HG03571 (cell line): ENCODE measurements at regions not wholly inside any gene's neighbourhood (a gene's known extent, or its start where the extent isn't known, plus 50 kb on each side); places are given as distances from the start of the nearest gene placed in this dataset.
"Not testable (repeated sequence)": the region's sequence is repeated elsewhere in the genome, so short reads cannot be mapped to it uniquely, and the experiment has no call there.

Experiments used
- ATAC-seq: cut with Tn5 transposase; IDR thresholded peaks from one replicate; pipeline ENCODE4 v1.9.1; 2021; ENCODE audit not compliant: unreplicated experiment

DNA sequence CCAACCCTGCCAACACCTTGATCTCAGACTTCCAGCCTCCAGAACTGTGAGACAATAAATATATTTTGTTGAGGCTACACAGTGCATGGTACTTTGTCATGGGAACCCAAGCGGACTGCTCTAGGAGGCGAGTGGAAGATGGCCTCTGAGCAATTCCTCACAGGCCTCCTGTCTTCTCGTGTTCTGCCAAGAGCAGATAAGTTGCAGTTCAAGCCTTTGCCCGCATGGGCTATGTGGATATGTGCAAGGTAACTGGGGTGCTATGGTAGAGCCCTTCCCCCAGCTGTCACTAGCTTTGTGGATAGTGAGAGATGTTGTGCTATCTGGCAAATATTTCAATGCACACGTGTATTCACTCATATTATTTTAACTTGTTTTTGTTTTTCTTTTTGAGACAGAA is 156.0 kb upstream of the BCOR start:
- no peak for ATAC-seq

DNA sequence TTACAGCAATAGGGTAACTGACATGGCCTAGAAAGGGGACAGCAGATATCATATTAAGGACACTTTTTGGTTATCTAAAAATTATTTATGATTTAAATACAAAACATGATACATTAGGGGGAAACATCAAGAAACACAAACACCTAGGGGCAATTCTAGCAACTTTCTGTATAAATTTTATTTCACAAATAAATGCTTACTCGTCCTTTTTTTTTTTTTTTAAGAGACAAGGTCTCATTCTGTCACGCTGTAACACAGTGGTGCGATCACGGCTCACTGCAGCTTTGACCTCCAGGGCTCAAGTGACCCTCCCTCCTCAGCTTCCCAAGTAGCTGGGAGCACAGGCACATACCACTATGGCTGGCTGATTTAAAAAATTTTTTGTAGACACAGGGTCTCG is 151.8 kb upstream of the BCOR start:
- no peak for ATAC-seq

DNA sequence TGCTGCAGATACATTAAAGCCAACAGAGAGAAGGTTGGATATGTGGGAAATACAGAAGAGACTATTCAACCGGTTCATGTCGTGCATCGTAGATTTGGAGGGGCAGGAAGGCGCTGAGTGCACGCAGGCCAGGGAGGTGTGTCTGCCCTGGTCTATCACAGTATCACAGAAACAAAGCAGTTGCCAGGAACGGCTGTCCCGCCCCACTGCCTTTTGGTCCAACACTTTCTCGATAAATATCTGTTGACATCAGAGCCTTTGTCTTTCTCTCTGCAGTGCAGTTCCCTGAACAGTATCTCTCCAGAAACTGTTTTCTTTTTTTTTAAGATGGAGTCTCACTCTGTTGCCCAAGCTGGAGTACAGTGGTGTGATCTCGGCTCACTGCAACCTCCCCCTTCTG is 151.1 kb upstream of the BCOR start:
- no peak for ATAC-seq

DNA sequence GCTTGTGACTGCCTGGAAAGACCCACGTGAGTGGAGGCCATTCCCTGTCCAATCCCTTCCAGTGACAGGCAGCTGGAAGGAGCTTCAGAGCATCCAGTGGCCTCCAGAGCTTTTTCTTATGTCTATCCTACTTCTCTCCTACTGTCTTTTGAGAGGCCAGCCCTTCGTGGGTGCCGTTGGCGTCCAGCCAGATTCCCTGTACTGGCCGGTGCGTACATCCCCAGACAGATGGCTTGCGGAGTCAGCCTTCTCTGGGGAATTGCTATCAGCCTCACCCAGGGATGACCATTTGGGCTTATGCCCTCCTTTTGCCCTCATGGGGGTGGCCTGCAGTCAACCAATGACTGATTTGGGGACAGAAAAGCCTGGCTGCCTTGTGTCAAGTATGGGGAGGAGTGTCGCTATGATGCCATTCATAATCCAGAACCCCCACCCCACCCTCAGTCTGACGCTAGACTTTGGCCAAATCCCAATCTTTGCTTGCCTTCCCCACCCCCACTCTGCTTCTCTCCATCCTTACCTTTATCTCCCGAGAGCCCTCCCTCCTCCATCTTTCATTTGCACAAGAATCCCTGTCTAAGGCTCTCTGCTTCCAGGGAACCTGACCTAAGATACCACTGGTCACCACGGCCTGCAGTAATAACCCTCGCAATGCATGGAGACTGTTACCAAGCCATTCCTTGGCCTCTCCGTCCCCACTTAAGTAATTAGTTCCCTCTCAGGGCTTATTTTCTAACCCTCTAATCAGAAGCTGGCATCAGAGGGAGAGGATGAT is 150.3 kb upstream of the BCOR start:
- ATAC-seq, result no peak

DNA sequence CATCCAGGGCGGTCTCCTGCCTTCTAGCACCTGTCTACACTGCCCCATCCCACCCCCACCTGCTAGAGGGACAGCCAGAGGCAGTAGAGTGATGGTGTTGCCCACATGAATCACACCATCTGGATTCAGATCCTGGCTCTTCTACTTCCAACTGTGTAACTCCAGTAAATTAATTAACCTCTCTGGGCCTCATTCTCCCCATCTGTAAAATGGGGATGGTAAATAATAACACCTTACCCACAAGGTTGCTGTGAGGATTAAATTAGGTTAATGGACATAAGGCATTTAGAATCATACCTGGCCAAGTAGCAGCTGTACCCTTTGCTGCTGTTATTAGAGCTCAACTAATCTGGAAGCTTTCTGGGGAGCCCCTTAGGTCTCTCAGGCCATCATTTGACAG is 149.6 kb upstream of the BCOR start:
- no peak for ATAC-seq

DNA sequence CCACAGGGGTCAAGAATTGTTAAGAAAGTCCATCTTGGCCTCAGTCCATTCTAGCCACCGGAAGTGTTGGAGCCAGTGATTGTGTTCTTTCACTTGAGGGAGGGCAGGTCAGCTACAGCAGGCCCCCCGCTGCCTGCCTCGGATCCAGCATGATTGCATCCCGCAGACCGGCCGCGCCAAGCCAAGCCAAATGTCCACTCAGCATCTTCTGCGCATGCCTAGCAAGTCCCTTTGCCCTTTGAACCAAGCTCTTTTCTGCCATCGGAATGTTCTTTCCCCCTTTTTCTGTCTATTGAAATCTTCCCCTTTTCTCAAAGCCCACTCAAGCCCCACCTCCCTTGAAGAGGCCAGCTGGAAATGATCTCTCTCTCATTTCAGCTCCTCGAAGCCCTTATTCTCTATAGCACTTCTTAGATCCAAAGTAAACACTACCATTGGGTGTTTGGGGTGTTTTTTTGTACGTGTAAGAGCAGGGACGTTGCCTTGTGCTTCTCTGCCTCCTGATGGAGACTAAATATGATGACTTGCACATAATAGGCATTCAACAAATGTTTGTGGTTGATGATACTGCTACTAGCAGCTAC is 147.8 kb upstream of the BCOR start:
- no peak for ATAC-seq

DNA sequence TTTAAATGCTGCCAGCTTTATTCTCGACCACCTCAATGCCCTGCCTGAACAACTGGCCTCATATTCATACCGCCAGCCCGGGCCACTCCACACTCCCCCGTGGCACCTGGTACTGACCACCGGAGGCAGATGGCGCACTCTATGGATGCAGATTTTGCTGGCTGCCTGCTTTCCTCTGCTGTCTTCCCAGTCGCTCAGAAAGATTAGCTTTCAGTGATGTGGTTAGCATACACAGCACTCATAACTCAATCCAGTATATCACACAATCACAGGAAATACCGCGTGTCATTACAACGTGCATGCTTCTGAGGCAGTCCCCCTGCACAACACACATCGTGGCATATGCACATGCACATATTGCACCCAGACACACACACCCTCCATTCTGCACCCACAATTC is 147.2 kb upstream of the BCOR start:
- ATAC-seq, result no peak

DNA sequence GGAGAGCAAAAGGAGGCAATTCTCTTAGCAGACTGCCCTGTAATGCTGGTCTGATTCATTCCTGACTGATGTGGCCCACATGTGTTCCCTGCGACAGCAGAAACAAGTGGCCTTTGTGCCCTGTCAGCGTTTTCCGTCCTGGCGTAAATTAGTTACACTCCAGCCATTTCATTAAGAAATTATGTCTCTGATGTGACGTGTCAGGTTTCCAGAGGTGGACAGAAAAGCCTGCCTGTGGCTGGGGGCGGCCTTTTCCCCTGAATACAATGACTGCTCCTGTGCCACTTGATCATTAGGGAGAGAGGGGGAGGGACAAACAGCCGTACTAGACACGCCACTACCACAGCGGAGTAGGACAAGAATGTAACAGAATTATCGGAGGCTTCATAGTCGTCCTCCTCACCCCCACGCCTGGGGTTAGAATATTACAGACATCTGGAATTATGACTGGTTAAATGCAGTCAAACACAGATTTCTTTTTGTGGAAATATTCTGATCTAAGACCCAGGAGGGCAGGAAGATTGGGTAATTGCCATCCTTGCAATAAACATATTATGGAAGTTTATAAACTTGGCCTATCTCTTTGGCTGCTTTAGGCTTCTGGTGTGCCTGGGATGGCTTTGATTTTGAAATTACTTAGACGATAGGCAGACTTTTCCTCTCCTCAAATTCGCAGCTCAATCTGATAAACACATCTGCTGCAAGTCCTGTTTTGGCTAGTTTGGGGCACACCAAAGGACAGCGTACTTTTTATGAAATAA is 146.2 kb upstream of the BCOR start:
- no peak for ATAC-seq

DNA sequence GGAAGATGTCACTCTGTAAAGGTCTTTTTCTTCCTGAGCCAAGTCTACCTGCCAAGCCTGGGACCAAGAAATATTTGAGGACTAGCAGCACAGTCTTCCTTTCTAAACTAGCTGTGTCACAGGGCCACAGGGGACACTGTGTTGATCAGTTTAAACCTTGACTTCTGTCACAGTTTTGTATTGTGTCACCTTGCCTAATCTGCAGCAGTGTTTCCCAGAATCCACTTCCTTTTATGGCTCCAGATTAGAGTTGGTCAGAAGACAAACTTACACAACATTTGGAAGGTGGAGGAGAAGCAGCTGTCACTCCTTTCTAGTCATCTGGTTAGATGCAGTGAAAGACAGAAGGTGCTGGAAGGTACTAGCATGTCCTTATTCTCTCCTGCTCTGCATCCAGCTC is 143.1 kb upstream of the BCOR start:
- ATAC-seq, result no peak

DNA sequence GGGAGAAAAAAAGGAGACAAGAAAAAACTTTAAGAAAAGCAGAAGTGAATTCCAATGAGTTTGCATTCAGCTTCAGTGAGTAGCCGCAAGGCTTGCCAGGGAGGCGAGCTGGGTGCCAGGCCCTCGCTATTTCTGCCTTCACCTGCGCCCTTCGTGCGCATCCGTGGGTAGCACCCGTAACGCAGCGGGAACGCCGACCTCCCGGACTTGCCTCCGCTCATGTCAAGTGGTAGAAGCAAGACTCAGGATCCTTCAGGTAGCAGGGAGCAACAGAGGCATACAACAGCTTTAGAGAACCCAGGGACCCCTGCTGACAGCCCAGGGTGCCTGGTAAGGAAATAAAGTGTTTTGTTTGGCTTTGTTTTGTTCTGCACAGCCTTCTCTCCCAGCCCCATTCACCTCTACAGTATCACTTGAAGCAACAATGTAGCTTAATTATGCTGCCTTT is 140.0 kb upstream of the BCOR start:
- ATAC-seq, result no peak

DNA sequence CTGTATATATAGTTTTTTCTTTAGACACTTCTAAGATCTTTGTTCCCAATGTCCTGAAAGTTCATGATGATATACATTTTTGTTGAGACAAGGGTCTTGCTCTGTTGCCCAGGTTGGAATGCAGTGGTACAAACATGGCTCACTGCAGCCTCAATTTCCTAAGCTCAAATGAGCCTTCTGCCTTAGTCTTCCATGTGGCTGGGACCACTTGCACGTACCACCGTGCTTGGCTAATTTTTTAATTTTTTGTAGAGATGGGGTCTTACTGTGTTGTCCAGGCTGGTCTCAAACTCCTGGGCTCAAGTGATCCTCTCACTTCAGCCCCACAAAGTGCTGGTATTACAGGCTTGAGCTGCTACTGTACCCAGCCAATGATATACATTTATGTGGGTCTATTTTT is 132.9 kb upstream of the BCOR start:
- ATAC-seq, result no peak

DNA sequence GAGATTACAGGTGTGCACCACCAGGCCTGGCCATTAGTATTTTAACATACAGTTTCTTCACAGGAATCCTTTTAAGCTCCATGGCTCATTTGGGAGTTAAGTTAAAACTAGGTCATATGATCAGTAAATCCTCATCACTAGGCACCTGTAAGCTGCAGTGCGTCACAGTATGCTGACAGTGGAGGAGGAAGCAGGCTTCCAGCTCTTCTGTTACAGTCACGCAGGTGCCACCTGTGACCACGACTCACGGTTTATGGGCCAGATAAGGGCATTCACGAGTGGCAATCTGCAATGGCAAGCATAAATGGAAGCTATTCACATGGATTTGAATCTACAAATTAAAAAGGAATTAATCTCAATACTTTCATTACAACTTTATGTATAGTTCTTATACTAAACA is 129.4 kb upstream of the BCOR start:
- no peak for ATAC-seq

DNA sequence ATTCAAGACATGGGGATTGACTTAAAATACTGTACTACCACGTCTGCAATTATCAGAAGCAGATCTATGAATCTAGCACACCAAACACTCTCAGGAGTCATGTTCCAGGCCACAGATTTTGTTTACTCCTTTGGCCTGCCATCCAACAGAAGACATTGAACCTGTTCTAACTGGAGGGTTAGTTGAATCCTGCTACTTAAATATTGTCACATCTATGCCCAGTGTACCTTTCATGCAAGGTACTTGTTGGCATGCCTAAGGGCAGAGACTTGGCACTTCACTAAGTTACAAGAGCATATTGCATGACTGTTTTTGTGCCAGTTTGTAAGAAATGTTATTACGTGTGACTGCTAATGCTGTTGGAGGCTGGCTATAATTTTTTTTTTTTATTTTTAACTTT is 126.9 kb upstream of the BCOR start:
- no peak for ATAC-seq

DNA sequence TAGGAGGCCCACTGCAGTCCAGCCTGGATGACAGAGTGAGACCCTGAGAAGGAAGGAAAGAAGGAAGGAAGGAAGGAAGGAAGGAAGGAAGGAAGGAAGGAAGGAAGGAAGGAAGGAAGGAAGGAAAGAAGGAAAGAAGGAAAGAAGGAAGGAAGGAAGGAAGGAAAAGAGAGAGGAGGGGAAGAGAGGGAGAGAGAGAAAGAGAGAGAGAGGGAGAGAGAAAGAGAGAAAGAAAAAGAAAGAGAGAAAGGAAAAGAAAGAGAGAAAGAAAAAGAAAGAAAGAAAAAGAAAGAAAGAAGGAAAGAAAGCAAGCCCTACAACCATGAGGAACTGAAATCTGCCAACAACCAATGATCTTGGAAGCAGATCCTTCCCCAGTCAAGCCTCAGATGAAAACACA is 124.9 kb upstream of the BCOR start:
- not testable (repeated sequence) for ATAC-seq

DNA sequence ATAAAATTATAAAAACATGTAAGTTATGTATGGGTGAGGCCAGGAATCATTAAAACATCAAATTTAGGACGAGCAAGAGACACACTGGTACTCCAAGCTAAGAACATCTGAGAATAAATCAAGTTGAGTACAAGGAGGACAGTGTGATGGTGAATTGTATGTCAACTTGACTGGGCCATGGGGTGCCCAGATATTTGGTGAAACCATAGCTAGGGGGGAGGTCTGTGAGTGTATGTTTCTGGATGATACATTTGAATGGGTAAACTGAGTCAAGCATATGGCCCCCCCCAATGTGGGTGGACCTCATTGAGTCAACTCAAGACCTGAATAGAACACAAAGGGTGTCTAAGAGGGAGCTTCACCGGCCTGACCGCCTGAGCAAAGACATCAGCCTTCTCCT is 115.3 kb upstream of the BCOR start:
- no peak for ATAC-seq

DNA sequence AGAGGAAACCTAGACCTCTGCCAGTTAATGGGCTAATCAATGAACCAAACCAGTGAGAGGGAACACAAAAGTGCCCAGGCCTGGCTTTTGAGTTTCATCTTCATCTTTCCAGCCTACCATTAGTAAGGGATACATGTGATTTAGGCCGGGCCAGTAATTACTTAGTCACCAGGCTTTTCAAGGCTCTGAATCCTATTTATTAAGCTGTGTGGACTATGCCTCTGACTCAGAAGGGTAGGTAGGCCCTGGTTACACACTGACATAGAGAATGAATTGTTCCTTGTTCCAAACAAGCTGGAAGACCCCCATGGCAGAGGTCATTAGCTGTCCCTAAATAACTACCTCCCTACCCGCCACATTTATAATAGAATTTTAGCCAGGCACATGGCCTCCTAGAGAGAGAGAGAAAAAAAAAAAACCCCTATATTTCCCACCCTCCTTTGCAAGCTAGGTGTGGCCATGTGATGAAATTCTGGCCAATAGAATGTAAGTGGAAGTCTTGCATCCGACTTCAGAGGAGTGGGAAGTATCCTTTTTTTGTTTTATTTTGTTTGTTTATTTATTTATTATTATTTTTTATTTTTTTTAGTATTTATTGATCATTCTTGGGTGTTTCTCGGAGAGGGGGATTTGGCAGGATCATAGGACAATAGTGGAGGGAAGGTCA is 112.3 kb upstream of the BCOR start:
- ATAC-seq, result no peak

DNA sequence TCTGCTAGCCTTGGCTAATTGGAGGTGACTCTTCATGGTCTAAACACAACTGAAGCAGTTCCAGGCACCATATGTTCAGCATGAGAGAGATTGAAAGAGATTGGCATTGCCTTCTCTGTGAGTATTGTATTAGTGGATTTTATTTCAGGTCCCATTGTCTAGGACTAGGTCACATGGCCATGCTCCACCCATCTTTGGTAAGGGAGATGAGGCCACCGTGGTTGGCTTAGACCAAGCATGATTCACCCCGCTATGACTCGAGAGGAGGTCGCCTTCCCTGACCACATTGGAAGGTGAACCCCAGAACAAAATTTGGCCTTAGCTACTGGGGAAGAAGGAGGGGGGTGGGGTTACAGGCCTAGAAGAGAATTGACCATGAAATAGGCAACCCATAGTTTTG is 109.9 kb upstream of the BCOR start:
- ATAC-seq, result no peak

DNA sequence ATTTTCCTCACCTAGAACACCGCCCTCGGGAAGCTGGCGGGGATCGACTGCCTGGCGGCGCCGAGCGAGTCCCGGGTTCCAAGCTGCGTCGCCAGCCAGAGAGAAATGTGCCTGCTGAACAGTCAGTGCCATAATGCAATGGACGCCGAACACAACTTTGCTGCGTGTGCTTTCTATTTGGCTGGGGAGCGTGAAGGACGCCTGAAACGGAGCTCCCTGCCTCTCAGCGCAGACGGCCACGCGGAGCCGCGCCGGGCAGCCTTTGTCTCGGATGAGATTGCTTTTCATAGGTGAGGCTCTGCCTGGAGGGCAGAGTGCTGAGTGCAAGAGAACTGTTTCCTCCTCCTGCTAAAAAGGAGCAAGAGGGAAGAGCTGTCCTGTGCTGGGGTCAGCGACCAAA is 107.7 kb upstream of the BCOR start:
- ATAC-seq, result no peak

DNA sequence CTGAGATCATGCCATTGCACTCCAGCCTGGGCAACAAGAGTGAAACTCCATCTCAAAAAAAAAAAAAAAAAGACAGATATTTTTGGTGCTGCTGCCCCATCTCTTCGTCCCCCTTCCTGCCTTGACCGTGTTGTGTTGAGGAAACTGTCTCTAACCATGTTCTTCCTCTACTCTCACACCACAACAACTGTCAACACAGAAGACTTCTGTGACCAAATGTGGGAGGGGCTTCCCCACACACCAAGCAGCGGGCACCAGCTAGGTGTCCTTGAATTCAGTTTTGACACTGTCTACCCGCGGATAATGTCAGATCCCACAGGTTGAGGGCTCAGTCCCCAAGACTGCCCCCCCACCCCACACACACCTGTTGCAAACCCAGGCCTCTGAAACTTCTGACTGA is 104.7 kb upstream of the BCOR start:
- ATAC-seq, result no peak

DNA sequence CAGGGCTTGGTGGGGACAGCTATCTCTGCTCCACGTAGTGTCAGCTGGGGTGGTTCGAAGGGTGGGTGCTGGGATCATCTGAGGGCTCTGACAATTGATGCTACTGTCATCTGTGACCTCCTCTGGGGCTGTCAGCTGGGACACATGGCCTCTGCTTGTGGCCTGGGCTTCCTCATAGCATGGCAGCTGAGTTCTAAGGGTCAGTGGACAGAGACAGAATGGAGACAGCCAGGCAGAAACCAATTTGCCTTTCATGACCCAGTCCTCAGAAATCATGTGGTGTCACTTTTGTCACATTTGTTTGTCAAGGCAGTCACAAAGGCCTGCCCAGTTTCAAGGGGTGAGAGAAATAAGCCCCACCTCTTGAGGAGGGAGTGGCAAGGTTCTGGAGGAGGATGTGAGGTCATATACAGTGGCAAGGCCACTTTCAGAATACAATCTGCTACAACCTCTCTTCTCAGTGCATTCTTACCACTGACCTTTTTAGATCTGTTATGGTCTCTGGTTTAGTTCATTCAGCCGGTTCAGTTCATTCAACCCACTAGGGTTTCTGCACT is 103.6 kb upstream of the BCOR start:
- no peak for ATAC-seq

DNA sequence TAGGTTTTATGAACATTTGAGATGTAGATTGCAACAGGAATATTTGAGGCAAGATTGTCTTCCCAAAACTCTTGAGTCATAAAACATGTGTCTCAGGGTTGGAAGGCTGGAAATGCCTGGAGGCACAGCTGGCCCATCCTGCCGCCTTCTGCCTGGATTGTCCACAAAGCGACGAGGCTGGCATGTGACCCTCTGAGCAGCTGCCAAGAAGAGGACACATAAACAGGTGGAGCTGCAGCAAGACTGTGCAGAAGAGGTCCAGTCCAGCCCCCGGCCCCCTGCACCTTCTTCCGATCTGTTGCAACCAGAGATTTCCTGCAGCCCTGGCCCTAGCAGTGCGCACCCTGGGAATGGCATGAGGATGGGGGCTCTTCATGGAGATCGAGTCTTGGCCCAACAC is 101.9 kb upstream of the BCOR start:
- ATAC-seq, result no peak
